Prostate gland (tissue), 2 donors: ENCODE measurements at regions not wholly inside any gene's neighbourhood (a gene's known extent, or its start where the extent isn't known, plus 50 kb on each side); places are given as distances from the start of the nearest gene placed in this dataset.

Experiments used
- CTCF ChIP-seq, 4 experiments: fragments of 200-600 bp in 2 of 4; fragments of 450-650 bp in 2 of 4; sonication (generic) in 2 of 4; IDR thresholded peaks; 1 replicate in 3 of 4; 2 replicates in 1 of 4; pipeline ENCODE4 v1.5.1; 2016 to 2019; ENCODE audit warnings: antibody characterized with exemption in 4 of 4, mild to moderate bottlenecking in 2 of 4, moderate library complexity in 2 of 4
- POLR2A ChIP-seq: fragments of 450-650 bp; IDR thresholded peaks from one replicate; pipeline ENCODE4 v1.6.1; 2016; ENCODE audit warnings: antibody characterized with exemption, mild to moderate bottlenecking

- TF ChIP-seq CTCF (IDR thresholded peaks at IDR 0.05) (no peak), POLR2A (no peak)
Observed at GRCh38 chr21:19921211-19921610, 1077.0 kb upstream of the NCAM2 start.
